ENCODE measurements at regions not wholly inside any gene's neighbourhood (a gene's known extent, or its start where the extent isn't known, plus 50 kb on each side); places are given as distances from the start of the nearest gene placed in this dataset.

DNA sequence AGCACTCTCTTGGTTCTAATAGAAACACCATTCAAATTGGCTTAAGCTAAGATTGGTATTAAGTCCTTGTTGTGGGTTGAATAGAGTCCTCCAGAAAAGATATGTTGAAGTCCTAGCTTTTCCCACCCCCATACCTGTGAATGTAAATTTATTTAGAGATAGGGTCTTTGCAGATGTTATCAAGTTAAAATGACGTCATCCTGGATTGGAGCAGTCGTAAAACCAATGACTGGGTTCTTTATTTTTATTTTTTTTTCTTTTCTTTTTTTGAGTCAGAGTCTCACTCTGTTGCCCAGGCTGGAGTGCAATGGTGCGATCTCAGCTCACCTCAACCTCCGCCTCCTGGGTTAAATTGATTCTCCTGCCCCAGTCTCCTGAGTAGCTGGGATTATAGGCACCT lies 658.6 kb upstream of the RBFOX1 start:
- DNase-seq (ENCODE audit: low read depth in 2 of 2), result no peak

GRCh38 chr16:6672507-6672906 lies 660.1 kb upstream of the RBFOX1 start:
- DNase-seq (ENCODE audit: low read depth in 2 of 2), result no peak

- DNase-seq (ENCODE audit: low read depth in 2 of 2), result no peak
Observed at GRCh38 chr16:6667393-6667792, 665.3 kb upstream of the RBFOX1 start.

GRCh38 chr16:6665126-6665525 lies 667.5 kb upstream of the RBFOX1 start:
- no peak for DNase-seq (ENCODE audit: low read depth in 2 of 2)

GRCh38 chr16:6663668-6664067 lies 669.0 kb upstream of the RBFOX1 start:
- no peak for DNase-seq (ENCODE audit: low read depth in 2 of 2)

GRCh38 chr16:6656760-6657159 lies 675.9 kb upstream of the RBFOX1 start:
- DNase-seq (ENCODE audit: low read depth in 2 of 2), result no peak

DNA sequence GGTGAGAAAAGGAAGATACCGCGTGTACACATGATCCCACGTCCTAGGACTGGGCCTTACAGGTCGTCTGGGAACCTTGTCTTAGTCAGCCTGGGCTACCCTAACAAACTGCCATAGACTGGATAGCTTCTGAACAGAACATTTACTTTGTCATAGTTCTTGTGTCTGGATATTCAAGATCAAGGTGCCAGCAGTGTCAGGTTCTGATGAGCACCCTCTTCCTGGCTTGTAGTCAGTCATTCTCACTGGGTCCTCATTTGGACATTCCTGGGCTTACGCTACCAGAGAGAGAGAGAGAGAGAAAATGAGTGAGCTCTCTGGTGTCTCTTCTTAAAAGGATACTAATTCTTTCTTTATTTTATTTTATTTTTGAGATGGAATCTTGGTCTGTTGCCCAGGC lies 685.8 kb upstream of the RBFOX1 start:
- DNase-seq (ENCODE audit: low read depth in 2 of 2), result no peak

GRCh38 chr16:6645768-6646568 lies 686.7 kb upstream of the RBFOX1 start:
- no peak for DNase-seq (ENCODE audit: low read depth in 2 of 2)

GRCh38 chr16:6644916-6645315 lies 687.7 kb upstream of the RBFOX1 start:
- DNase-seq (ENCODE audit: low read depth in 2 of 2), result no peak

GRCh38 chr16:6643080-6643686 lies 689.5 kb upstream of the RBFOX1 start:
- DNase-seq (ENCODE audit: low read depth in 2 of 2), result peak in 1 of 2 donors; percentile 54

- DNase-seq (ENCODE audit: low read depth in 2 of 2), result no peak
Observed at GRCh38 chr16:6642271-6642670, 690.4 kb upstream of the RBFOX1 start.

GRCh38 chr16:6641091-6641490 lies 691.6 kb upstream of the RBFOX1 start:
- DNase-seq (ENCODE audit: low read depth in 2 of 2), result no peak

- DNase-seq (ENCODE audit: low read depth in 2 of 2), result no peak
Observed at GRCh38 chr16:6636457-6636856, 696.2 kb upstream of the RBFOX1 start.

- no peak for DNase-seq (ENCODE audit: low read depth in 2 of 2)
Observed at GRCh38 chr16:6634151-6634550, 698.5 kb upstream of the RBFOX1 start.

DNA sequence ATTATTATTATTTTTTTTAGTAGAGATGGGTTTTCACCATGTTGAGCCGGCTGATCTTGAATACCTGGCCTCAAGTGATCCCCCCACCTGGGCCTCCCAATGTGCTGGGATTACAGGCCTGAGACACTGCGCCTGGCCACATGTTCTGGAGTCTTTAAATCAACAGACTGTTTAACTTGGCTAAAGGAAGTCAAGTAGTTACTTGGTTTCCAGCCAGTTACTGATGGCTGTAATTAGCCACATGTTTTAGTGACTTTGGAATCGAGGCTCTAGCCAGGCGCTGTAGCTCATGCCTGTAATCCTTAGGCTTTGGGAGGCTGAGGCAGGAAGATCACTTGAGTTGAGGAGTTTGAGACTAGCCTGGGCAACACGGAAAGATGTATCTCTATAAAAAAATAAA lies 699.2 kb upstream of the RBFOX1 start:
- DNase-seq (ENCODE audit: low read depth in 2 of 2), result no peak

- DNase-seq (ENCODE audit: low read depth in 2 of 2), result no peak
Observed at GRCh38 chr16:6629110-6629509, 703.5 kb upstream of the RBFOX1 start.

DNA sequence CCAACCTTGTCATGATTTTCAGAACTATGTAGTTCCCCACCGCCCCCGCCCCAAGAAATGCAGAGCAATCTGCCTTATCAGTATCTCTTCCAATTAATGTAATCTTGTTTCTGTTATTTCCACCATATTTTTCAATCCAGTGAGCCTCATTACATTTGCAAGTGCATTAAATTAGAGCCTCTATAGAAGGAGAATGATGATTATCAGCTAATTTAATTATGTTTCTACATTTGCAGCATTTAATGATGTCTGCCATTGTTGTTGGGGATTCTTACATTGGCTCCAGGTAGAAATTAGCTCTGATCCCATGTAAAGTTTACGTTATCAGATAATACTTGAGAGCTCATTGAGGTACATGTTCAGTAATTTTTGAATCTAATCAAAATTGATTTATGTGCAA lies 707.0 kb upstream of the RBFOX1 start:
- no peak for DNase-seq (ENCODE audit: low read depth in 2 of 2)

DNA sequence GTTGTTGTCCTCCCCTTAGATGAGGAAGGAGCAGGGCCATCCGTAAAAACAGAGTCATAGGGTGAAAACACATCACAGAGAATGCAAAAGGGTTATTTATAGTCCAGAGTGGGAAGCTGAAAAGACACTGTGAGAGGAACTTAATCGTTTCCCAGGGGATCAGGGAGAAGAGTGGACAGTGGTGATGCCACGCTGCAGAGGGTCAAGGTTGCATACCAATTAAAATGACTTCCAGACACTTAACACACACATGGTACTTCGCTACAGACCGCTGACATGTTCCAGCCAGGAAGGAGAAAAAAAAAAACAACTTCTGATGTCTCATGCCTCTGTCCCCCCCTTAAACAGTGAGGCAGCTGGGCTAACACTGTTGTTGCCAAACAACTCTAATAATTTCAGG lies 713.8 kb upstream of the RBFOX1 start:
- no peak for DNase-seq (ENCODE audit: low read depth in 2 of 2)

GRCh38 chr16:6616746-6617145 lies 715.9 kb upstream of the RBFOX1 start:
- DNase-seq (ENCODE audit: low read depth in 2 of 2), result no peak

DNA sequence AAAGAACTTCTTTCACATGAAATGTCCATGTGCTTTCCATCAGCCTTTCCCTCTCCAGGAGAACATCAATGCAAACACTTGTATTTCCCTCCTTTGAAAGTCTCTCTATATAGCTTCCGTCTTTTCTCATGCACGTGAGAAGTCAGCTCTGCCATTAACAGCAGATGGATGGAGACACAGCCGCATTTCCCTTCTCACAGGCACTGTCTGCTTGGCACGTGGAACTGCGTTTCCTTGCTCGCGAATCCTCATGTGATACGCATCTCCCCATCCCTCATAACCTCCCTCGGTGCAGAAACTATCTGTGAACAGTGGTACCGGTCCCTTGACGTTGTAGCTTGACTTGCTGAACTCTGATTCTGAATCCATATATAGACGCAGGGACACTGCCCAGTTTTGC lies 717.0 kb upstream of the RBFOX1 start:
- DNase-seq (ENCODE audit: low read depth in 2 of 2), result no peak

GRCh38 chr16:6611535-6611934 lies 721.1 kb upstream of the RBFOX1 start:
- DNase-seq (ENCODE audit: low read depth in 2 of 2), result no peak

- DNase-seq (ENCODE audit: low read depth in 2 of 2), result no peak
Observed at GRCh38 chr16:6605490-6605889, 727.2 kb upstream of the RBFOX1 start.

DNA sequence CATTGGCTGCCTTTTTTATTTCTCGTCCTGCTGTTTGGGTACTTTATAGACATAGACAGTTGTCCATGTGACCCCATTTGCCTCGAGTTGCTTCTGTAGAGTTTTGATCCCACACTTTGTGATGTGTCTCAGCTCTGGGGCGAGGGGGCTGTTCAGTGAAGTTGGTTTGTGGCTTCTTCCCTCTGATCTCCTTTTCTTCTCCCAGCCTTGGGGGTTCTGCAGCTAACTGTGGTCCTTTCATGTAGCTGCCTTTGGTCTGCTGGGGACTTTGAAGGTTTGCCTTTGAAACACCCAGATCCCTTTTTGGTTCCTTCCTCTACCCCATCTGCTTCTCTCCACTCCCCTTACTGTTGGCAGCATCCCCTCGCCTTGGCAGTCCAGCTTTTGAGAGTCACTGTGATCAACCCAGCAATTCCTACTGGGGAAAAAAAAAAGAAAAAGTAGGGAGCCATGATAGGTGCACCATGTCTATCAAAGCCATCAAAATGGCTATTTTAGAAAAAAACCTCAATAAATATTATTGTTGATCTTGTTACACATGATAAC lies 728.8 kb upstream of the RBFOX1 start:
- DNase-seq (ENCODE audit: low read depth in 2 of 2), result no peak
